Lung (tissue), 11 donors: ENCODE measurements at regions not wholly inside any gene's neighbourhood (a gene's known extent, or its start where the extent isn't known, plus 50 kb on each side); places are given as distances from the start of the nearest gene placed in this dataset.
"Not testable (repeated sequence)": the region's sequence is repeated elsewhere in the genome, so short reads cannot be mapped to it uniquely, and the experiment has no call there.

Experiments
- ATAC-seq: fragments of 200-7000 bp; cut with Tn5 transposase; one replicate; pipeline ENCODE4 v1.9.1; 2020; ENCODE audit warnings: moderate number of reproducible peaks; ENCODE audit not compliant: insufficient read depth, low FRiP score
- DNase-seq, 3 donors: peaks; one replicate each; pipeline ENCODE4 v3.0.0-alpha.2; 2013 to 2017
- H3K27ac ChIP-seq, 2 donors: one replicate each; pipeline ENCODE4 v1.5.1; 2013; ENCODE audit warnings: mild to moderate bottlenecking in 2 of 2, moderate library complexity in 2 of 2, control low read depth in 1 of 2, inconsistent platforms in 1 of 2, low read depth in 1 of 2, low read length in 1 of 2
- H3K27me3 ChIP-seq, 3 donors: one replicate each; pipeline ENCODE4 v1.5.1; 2013; ENCODE audit warnings: low read length in 2 of 3; ENCODE audit not compliant: control insufficient read depth in 3 of 3, insufficient read depth in 3 of 3
- H3K36me3 ChIP-seq, 4 donors: one replicate each; pipeline ENCODE4 v1.5.1; 2013; ENCODE audit warnings: low read length in 4 of 4, mild to moderate bottlenecking in 1 of 4, moderate library complexity in 1 of 4; ENCODE audit not compliant: control insufficient read depth in 4 of 4, insufficient read depth in 4 of 4
- H3K4me1 ChIP-seq, 5 donors: one replicate each; pipeline ENCODE4 v1.5.1; 2013; ENCODE audit warnings: low read length in 5 of 5, mild to moderate bottlenecking in 2 of 5, moderate library complexity in 1 of 5; ENCODE audit not compliant: control insufficient read depth in 5 of 5, insufficient read depth in 5 of 5
- H3K4me3 ChIP-seq: one replicate; pipeline ENCODE4 v1.5.1; 2013; ENCODE audit warnings: mild to moderate bottlenecking, control low read depth, moderate library complexity
- H3K9ac ChIP-seq, 2 donors: one replicate each; pipeline ENCODE4 v1.5.1; 2013; ENCODE audit warnings: low read length in 2 of 2, control low read depth in 1 of 2; ENCODE audit not compliant: insufficient read depth in 1 of 2
- H3K9me3 ChIP-seq, 4 donors: one replicate each; pipeline ENCODE4 v1.5.1; 2013; ENCODE audit warnings: low read length in 3 of 4, mild to moderate bottlenecking in 1 of 4, moderate library complexity in 1 of 4; ENCODE audit not compliant: control insufficient read depth in 4 of 4, insufficient read depth in 3 of 4
- CTCF ChIP-seq: IDR thresholded peaks from 2 replicates; pipeline ENCODE4 v1.5.1; 2012; ENCODE audit warnings: mild to moderate bottlenecking; ENCODE audit errors: control extremely low read depth, extremely low read depth
- WGBS, 2 donors: extraction: QIAGEN DNeasy Blood & Tissue Kit; methylation state at CpG; one replicate each; pipeline ENCODE4 v1.1.7; 2013; 5-methylcytosine and 5-hydroxymethylcytosine counted together
- donor health status: control.
- donor health status: control.
- donor health status: Bipolar disorder and iron deficiency.
- donor health status: healthy.
- donor health status: DM: yes; HTN: yes; CAD: no.

- no peak overlapping the region for H3K4me3 ChIP-seq
- no peaks in the 10 kb centered on the region for H3K36me3 ChIP-seq
- no peak overlapping the region for H3K9ac ChIP-seq
- H3K9me3 ChIP-seq, result peaks cover 0 to 10% (median 4%) of the 10 kb centered on the region in 4 donors
- whole genome bisulfite sequencing, 2 donors, result 60 to 62% methylated on average over 3 of the region's 3 CpGs
- ATAC-seq (no peak), DNase-seq (no peak)
- H3K27ac ChIP-seq, result no peak overlapping the region
- H3K4me1 ChIP-seq, result no peaks in the 10 kb centered on the region
- no peak for TF ChIP-seq CTCF
- no peaks in the 10 kb centered on the region for H3K27me3 ChIP-seq
Measured at GRCh38 chr7:45306752-45307305, 149.2 kb downstream of the RAMP3 start.

- no peak overlapping the region for H3K9ac ChIP-seq
- WGBS, 2 donors, result 81 to 89% methylated on average over 5 of the region's 5 CpGs
Measured at GRCh38 chr7:45311597-45311996, 154.0 kb downstream of the RAMP3 start.

GRCh38 chr7:45315512-45315911 lies 157.9 kb downstream of the RAMP3 start:
- H3K36me3 ChIP-seq, DNase-seq, H3K27me3 ChIP-seq, H3K4me1 ChIP-seq, ATAC-seq, H3K27ac ChIP-seq, H3K4me3 ChIP-seq, H3K9ac ChIP-seq: not testable (repeated sequence)
- 89 to 96% methylated on average over 6 to 7 of the region's 7 CpGs for WGBS, 2 donors
- H3K9me3 ChIP-seq, result peaks cover 0 to 19% (median 3%) of the 10 kb centered on the region in 4 donors

More at GRCh38 chr7:45311597-45311996, 154.0 kb downstream of the RAMP3 start:
- H3K27me3 ChIP-seq, result no peaks in the 10 kb centered on the region
- no peak for DNase-seq
- H3K4me3 ChIP-seq, result no peak overlapping the region
- no peaks in the 10 kb centered on the region for H3K4me1 ChIP-seq
- H3K9me3 ChIP-seq, result peaks cover 0 to 20% (median 5%) of the 10 kb centered on the region in 4 donors
- ATAC-seq, result no peak
- no peaks in the 10 kb centered on the region for H3K36me3 ChIP-seq
- no peak overlapping the region for H3K27ac ChIP-seq
- TF ChIP-seq CTCF, result no peak

- no peak overlapping the region for H3K27ac ChIP-seq
- H3K27me3 ChIP-seq, result no peaks in the 10 kb centered on the region
- DNase-seq, result peak; percentile 28 to 54 (median 35)
- 51 to 67% methylated on average over 4 of the region's 4 CpGs for WGBS, 2 donors
- H3K9ac ChIP-seq, result no peak overlapping the region
- no peaks in the 10 kb centered on the region for H3K4me1 ChIP-seq
- peaks cover 0 to 4% (median 0%) of the 10 kb centered on the region in 4 donors for H3K9me3 ChIP-seq
- no peak for ATAC-seq
- no peak overlapping the region for H3K4me3 ChIP-seq
- H3K36me3 ChIP-seq, result no peaks in the 10 kb centered on the region
- TF ChIP-seq CTCF, result no peak
Measured at GRCh38 chr7:45324683-45325237, 167.2 kb downstream of the RAMP3 start.
